NB4 (cell line): ENCODE measurements at regions not wholly inside any gene's neighbourhood (a gene's known extent, or its start where the extent isn't known, plus 50 kb on each side); places are given as distances from the start of the nearest gene placed in this dataset.

Experiments
- CTCF ChIP-seq: IDR thresholded peaks from one replicate; pipeline ENCODE4 v1.5.1; 2012; ENCODE audit warnings: low read depth, low read length
- MYC ChIP-seq: IDR thresholded peaks from 2 replicates; pipeline ENCODE4 v1.6.1; 2011; ENCODE audit warnings: low read depth, low read length
- POLR2A ChIP-seq: IDR thresholded peaks from 2 replicates; pipeline ENCODE4 v1.6.1; 2011; ENCODE audit warnings: mild to moderate bottlenecking; ENCODE audit not compliant: insufficient read length; ENCODE audit errors: extremely low read depth
- TF ChIP-seq, protein P1 (sequence below): IDR thresholded peaks from 2 replicates; pipeline ENCODE4 v1.6.1; 2011; ENCODE audit warnings: low read depth, low read length

DNA sequence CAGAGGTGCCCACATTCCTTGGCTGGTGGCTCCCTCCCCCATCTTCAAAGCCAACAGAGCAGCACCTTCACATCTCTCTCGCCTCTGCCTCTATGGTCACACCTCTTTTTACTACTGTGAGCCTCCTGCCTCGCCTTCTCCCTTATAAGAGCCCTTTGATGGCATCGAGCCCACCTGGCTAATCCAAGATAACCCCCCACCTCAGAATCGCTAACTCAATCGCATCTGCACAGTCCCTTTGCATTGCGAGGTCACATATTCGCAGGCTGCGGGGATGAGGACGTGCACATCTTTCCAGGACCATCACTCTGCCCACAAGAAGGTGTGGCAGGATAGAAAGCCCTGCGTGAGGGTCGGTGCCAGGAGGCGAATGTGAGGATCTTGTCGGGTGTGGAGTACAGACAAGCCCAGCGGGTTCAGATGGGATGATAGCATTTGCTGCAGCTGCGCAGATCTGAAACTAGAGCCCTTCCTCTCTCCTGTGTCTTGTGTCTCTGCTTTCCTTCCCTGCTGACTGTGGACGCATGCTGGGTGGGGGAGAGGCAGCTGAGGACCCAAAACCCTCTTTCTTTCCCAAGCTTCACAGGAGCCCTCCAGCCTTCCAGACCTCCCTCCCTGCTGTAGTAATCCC lies 148.3 kb upstream of the HDAC4 start:
- TF ChIP-seq CTCF: no peak
- no peak for TF ChIP-seq MYC
- no peak for TF ChIP-seq POLR2A
- TF ChIP-seq, protein P1, sequence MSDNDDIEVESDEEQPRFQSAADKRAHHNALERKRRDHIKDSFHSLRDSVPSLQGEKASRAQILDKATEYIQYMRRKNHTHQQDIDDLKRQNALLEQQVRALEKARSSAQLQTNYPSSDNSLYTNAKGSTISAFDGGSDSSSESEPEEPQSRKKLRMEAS: no peak
